ENCODE measurements at regions not wholly inside any gene's neighbourhood (a gene's known extent, or its start where the extent isn't known, plus 50 kb on each side); places are given as distances from the start of the nearest gene placed in this dataset.

DNA sequence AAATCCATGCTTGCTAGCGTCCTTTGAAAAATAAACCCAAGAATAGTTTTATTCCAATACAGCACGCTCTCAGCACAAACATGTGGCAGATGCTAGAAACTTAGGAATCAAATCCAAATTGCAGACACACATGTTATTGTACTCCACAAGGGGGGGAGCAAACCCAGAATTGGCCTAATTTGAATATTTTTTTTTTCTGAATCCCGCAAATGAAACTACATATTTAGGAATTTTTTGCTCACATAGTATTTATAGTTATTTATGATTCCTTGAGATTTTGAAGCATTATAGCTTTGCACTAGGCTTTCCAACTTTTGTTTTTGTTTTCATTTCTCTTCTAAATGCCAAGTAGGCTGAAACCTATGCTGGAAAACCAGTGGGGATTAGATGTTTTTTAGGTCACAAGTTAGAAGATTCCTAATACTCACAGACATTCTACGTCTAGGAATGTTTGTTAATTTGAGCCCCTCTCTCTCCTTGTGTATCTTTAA lies 59.3 kb upstream of the CDH11 start:
- no peak overlapping the region for H3K9ac ChIP-seq (replicated peaks in 1 of 4; ENCODE audit: extremely low read depth in 1 of 4, low read depth in 3 of 4, low read length in 3 of 4)
- POLR2A ChIA-PET (ENCODE audit: partially characterized antibody), result no interaction called here
- H3K9me3 ChIP-seq (ENCODE audit: insufficient read depth in 2 of 2, low read depth in 1 of 2, low read length in 1 of 2), result no peaks in the 10 kb centered on the region
- H4K8ac ChIP-seq (ENCODE audit: extremely low read depth, insufficient read depth, low read length), result no peak overlapping the region
- CTCF ChIA-PET (ENCODE audit: partially characterized antibody), result interaction anchor here (0.6 kb wide), 1 partner anchor 208 kb away, joined by 3 read pairs; no protein-coding TSS in a partner anchor
- DNase-seq (ENCODE audit: low read depth in 1 of 2, low spot score in 2 of 2), result no peak
- H3K18ac ChIP-seq (ENCODE audit: extremely low read depth, low read length), result no peak overlapping the region
- H3K14ac ChIP-seq (ENCODE audit: insufficient read length), result no peak overlapping the region
- no peak overlapping the region for H2BK15ac ChIP-seq (ENCODE audit: low read length)
- no peak overlapping the region for H2BK12ac ChIP-seq (ENCODE audit: low read depth, low read length)
- H2BK120ac ChIP-seq (replicated peaks; ENCODE audit: low read depth, low read length), result no peak overlapping the region
- no peaks in the 10 kb centered on the region for H3K79me1 ChIP-seq (ENCODE audit: low read depth, low read length)
- no peak overlapping the region for H3K4ac ChIP-seq (replicated peaks; ENCODE audit: insufficient read length, low read depth, low read length)
- no peak overlapping the region for H3K27ac ChIP-seq (ENCODE audit: low read depth, low read length)
- H3K4me1 ChIP-seq (replicated peaks in 1 of 4; ENCODE audit: control insufficient read depth in 3 of 4, insufficient read depth in 4 of 4, low read length in 3 of 4), result no peaks in the 10 kb centered on the region
- H2BK5ac ChIP-seq (ENCODE audit: low read depth, low read length), result no peak overlapping the region
- no peaks in the 10 kb centered on the region for H4K20me1 ChIP-seq (replicated peaks in 1 of 2; ENCODE audit: control insufficient read depth in 1 of 2, insufficient read depth in 2 of 2, low read length in 2 of 2)
- H2AK5ac ChIP-seq (ENCODE audit: low read depth, low read length), result no peak overlapping the region
- no peaks in the 10 kb centered on the region for H3K79me2 ChIP-seq (ENCODE audit: control insufficient read depth in 1 of 2, insufficient read depth in 2 of 2, low read length in 2 of 2)
- H3K23ac ChIP-seq (ENCODE audit: insufficient read length), result no peak overlapping the region
- FAIRE-seq, result no peak
- no peak overlapping the region for H3K56ac ChIP-seq (replicated peaks; ENCODE audit: insufficient read length, low read depth, low read length)
- WGBS, 2 experiments (ENCODE audit: extremely low coverage in 1 of 2, insufficient coverage in 1 of 2, insufficient read length in 1 of 2, insufficient replicate concordance in 2 of 2, low coverage in 1 of 2, low lambda C conversion rate in 2 of 2, missing lambda C conversion rate in 1 of 2), result 92% methylated on average over 4 of the region's 4 CpGs; no CpG with 5 or more reads in 1 of the 2 experiments
- H4K91ac ChIP-seq (replicated peaks; ENCODE audit: insufficient read length, low read length), result no peak overlapping the region
- no peaks in the 10 kb centered on the region for H3K36me3 ChIP-seq (ENCODE audit: control insufficient read depth in 2 of 4, insufficient read depth in 4 of 4, low read length in 3 of 4)
- no peak overlapping the region for H2AFZ ChIP-seq (ENCODE audit: low read length)
- no peak overlapping the region for H2BK20ac ChIP-seq (ENCODE audit: low read length)
- H3K23me2 ChIP-seq (ENCODE audit: low read depth, low read length), result no peaks in the 10 kb centered on the region
- no peak overlapping the region for H3K4me2 ChIP-seq (ENCODE audit: insufficient read depth in 1 of 2, low read depth in 2 of 2, low read length in 2 of 2)
- H3K4me3 ChIP-seq (ENCODE audit: extremely low read depth in 1 of 4, insufficient read depth in 2 of 4, low read depth in 3 of 4, low read length in 4 of 4), result no peak overlapping the region
- H4K5ac ChIP-seq (ENCODE audit: insufficient read length, low read depth, low read length), result no peak overlapping the region
- H3K27me3 ChIP-seq (replicated peaks in 1 of 4; ENCODE audit: control insufficient read depth in 3 of 4, extremely low read depth in 1 of 4, insufficient read depth in 3 of 4, low read length in 3 of 4), result no peaks in the 10 kb centered on the region

Measured in H1 (cell line).